ENCODE measurements at regions not wholly inside any gene's neighbourhood (a gene's known extent, or its start where the extent isn't known, plus 50 kb on each side); places are given as distances from the start of the nearest gene placed in this dataset.

DNA sequence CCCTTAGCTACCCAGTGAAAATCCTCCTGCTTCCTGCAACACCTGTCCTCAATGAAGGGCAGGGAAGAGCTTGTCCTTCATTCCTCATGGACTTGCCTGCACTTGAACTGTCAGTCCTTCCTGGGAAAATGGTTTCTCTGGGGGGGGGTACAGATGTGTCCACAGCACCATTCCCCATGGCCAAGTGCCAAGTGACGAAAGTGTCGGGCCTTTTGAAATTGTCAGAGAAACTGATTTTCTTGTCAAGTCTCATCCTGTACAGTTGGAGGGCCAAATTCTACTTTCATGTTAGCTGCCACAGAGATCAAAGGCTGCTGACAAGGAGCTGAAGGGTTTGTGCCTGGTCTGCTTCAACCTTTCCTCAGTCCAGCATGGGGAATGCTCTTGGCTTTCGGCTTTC lies 179.5 kb upstream of the PARP11 start:
- no peak overlapping the region for H2AFZ ChIP-seq (ENCODE audit: low read length)
- no peaks in the 10 kb centered on the region for H3K27me3 ChIP-seq (ENCODE audit: insufficient read depth, low read length)
- no peaks in the 10 kb centered on the region for H3K79me2 ChIP-seq (ENCODE audit: insufficient read depth, low read length)
- no peak overlapping the region for H3K27ac ChIP-seq (ENCODE audit: low read depth, low read length, poor library complexity, severe bottlenecking)
- H3K9me2 ChIP-seq (ENCODE audit: low read depth, low read length) = no peaks in the 10 kb centered on the region
- no peaks in the 10 kb centered on the region for H3F3A ChIP-seq (ENCODE audit: insufficient read depth, low read length)
- no peaks in the 10 kb centered on the region for H3K4me1 ChIP-seq (ENCODE audit: insufficient read depth, low read length, severe bottlenecking)
- TF ChIP-seq, protein P1, sequence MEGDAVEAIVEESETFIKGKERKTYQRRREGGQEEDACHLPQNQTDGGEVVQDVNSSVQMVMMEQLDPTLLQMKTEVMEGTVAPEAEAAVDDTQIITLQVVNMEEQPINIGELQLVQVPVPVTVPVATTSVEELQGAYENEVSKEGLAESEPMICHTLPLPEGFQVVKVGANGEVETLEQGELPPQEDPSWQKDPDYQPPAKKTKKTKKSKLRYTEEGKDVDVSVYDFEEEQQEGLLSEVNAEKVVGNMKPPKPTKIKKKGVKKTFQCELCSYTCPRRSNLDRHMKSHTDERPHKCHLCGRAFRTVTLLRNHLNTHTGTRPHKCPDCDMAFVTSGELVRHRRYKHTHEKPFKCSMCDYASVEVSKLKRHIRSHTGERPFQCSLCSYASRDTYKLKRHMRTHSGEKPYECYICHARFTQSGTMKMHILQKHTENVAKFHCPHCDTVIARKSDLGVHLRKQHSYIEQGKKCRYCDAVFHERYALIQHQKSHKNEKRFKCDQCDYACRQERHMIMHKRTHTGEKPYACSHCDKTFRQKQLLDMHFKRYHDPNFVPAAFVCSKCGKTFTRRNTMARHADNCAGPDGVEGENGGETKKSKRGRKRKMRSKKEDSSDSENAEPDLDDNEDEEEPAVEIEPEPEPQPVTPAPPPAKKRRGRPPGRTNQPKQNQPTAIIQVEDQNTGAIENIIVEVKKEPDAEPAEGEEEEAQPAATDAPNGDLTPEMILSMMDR (IDR thresholded peaks at IDR 0.05; ENCODE audit: low read length) = no peak
- no peak for TF ChIP-seq EZH2 (IDR thresholded peaks at IDR 0.05; ENCODE audit: borderline replicate concordance, low read length)
- H3K9ac ChIP-seq (ENCODE audit: low read length) = no peak overlapping the region
- no peaks in the 10 kb centered on the region for H3K9me3 ChIP-seq (ENCODE audit: low read length)
- H4K20me1 ChIP-seq (ENCODE audit: insufficient read depth, low read length) = no peaks in the 10 kb centered on the region
- H3K4me2 ChIP-seq (ENCODE audit: low read length) = no peak overlapping the region
- no peaks in the 10 kb centered on the region for H3K36me3 ChIP-seq (ENCODE audit: insufficient read depth, low read length)
- no peak overlapping the region for H3K4me3 ChIP-seq (ENCODE audit: low read depth, low read length, poor library complexity, severe bottlenecking)

DNA sequence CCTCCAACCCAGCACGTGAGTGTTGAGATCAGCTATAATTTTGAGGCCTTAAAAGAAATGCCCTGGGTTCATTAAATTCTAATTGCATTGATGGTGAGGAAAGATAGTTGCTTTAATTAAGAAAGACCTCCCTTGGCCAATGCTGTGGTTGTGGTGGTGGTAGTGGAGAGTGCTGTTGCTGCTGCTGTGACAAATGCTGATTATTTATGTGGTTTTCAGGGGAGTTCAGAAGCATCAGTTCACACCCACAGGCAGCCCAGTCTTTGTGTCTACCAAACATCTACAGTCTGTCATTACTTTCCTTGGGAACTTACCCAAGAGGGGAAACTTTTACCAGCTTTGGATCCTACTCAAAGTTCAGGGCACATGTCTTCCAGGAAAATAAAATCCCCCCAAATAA lies 178.4 kb upstream of the PARP11 start:
- H3K4me1 ChIP-seq (ENCODE audit: insufficient read depth, low read length, severe bottlenecking) = no peaks in the 10 kb centered on the region
- H3K9me3 ChIP-seq (ENCODE audit: low read length) = no peaks in the 10 kb centered on the region
- H3K4me2 ChIP-seq (ENCODE audit: low read length) = no peak overlapping the region
- H3F3A ChIP-seq (ENCODE audit: insufficient read depth, low read length) = no peaks in the 10 kb centered on the region
- H3K27me3 ChIP-seq (ENCODE audit: insufficient read depth, low read length) = no peaks in the 10 kb centered on the region
- H3K27ac ChIP-seq (ENCODE audit: low read depth, low read length, poor library complexity, severe bottlenecking) = no peak overlapping the region
- no peaks in the 10 kb centered on the region for H3K9me2 ChIP-seq (ENCODE audit: low read depth, low read length)
- H3K79me2 ChIP-seq (ENCODE audit: insufficient read depth, low read length) = no peaks in the 10 kb centered on the region
- H3K9ac ChIP-seq (ENCODE audit: low read length) = no peak overlapping the region
- no peaks in the 10 kb centered on the region for H4K20me1 ChIP-seq (ENCODE audit: insufficient read depth, low read length)
- H3K4me3 ChIP-seq (ENCODE audit: low read depth, low read length, poor library complexity, severe bottlenecking) = no peak overlapping the region
- no peaks in the 10 kb centered on the region for H3K36me3 ChIP-seq (ENCODE audit: insufficient read depth, low read length)
- H2AFZ ChIP-seq (ENCODE audit: low read length) = no peak overlapping the region
- TF ChIP-seq EZH2 (IDR thresholded peaks at IDR 0.05; ENCODE audit: borderline replicate concordance, low read length) = no peak
- TF ChIP-seq, protein P1 (IDR thresholded peaks at IDR 0.05; ENCODE audit: low read length) = no peak

DNA sequence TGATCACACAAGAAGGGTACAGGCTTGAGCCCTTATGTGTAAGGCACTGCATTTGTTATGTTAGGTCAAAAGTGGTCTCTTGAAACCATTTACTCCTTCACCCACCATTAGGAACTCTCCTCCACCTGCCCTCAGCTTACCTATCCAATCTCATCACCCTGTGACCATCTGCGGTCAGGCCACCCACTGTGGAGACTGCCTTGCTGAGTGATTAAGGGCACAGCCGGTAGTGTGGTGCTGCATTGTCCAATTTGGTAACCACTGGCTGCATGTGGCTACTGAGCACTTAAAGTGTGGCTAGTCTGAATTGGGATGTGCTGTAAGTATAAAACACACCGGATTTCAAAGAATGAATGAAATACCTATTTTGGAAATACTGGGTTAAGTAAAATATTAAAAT lies 177.1 kb upstream of the PARP11 start:
- Histone ChIP-seq H3K27me3 (ENCODE audit: insufficient read depth, low read length) (no peaks in the 10 kb centered on the region), H4K20me1 (ENCODE audit: insufficient read depth, low read length) (no peaks in the 10 kb centered on the region), H3K4me3 (ENCODE audit: low read depth, low read length, poor library complexity, severe bottlenecking) (no peak overlapping the region), H2AFZ (ENCODE audit: low read length) (no peak overlapping the region), H3K36me3 (ENCODE audit: insufficient read depth, low read length) (no peaks in the 10 kb centered on the region), H3K27ac (ENCODE audit: low read depth, low read length, poor library complexity, severe bottlenecking) (no peak overlapping the region), H3K9me2 (ENCODE audit: low read depth, low read length) (no peaks in the 10 kb centered on the region), H3K9ac (ENCODE audit: low read length) (no peak overlapping the region), H3K4me1 (ENCODE audit: insufficient read depth, low read length, severe bottlenecking) (no peaks in the 10 kb centered on the region), H3F3A (ENCODE audit: insufficient read depth, low read length) (no peaks in the 10 kb centered on the region), H3K4me2 (ENCODE audit: low read length) (no peak overlapping the region), H3K9me3 (ENCODE audit: low read length) (no peaks in the 10 kb centered on the region), H3K79me2 (ENCODE audit: insufficient read depth, low read length) (no peaks in the 10 kb centered on the region)
- TF ChIP-seq EZH2 (IDR thresholded peaks at IDR 0.05; ENCODE audit: borderline replicate concordance, low read length) = no peak
- TF ChIP-seq, protein P1 (IDR thresholded peaks at IDR 0.05; ENCODE audit: low read length) = no peak

Measured in OCI-LY1 (cell line).